ENCODE measurements at regions not wholly inside any gene's neighbourhood (a gene's known extent, or its start where the extent isn't known, plus 50 kb on each side); places are given as distances from the start of the nearest gene placed in this dataset.

DNA sequence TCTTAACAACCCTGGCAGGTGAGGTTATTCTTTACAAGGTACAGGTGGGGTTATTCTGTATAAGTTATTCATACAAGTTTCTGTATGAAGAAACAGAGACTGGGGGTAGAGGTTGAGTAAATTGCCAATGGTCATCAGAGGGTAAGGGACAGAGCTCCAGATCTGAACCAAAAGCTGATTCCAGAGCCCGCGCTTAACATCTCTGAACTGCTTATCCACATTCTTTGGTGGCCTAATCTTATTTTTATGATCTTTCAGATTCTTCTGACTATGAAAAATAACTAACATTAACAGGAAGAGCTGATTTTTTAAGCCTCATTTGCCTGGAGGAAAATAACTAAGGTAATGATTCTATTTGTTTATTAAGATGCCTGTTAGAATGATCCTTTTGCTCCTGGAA, 63.9 kb upstream of the BARHL2 start:
- BruUV-seq (replicated peaks), result no TSS peak
- FAIRE-seq, result no peak
- no peaks in the 10 kb centered on the region for H3K36me3 ChIP-seq (ENCODE audit: control insufficient read depth in 2 of 2, extremely low read depth in 1 of 2, insufficient read depth in 2 of 2, low read length in 2 of 2)
- no peak overlapping the region for H2AFZ ChIP-seq (ENCODE audit: low read depth, low read length)
- intact Hi-C loops (cut with micrococcal nuclease) (no loop called here), dilution Hi-C loops (cut with MboI; ENCODE audit: extremely low pct_ligation_motif_present, low sequenced_read_pairs) (no loop called here)
- H3K4me2 ChIP-seq (ENCODE audit: insufficient read depth, low read length), result no peak overlapping the region
- TF ChIP-seq POLR2AphosphoS5 (IDR thresholded peaks at IDR 0.05; ENCODE audit: insufficient read depth, low read depth, low read length) (no peak), JUN (IDR thresholded peaks at IDR 0.05; ENCODE audit: borderline replicate concordance, insufficient read depth, insufficient read length, low read depth) (no peak), EZH2 (IDR thresholded peaks at IDR 0.05; ENCODE audit: borderline replicate concordance, low read depth, low read length, severe bottlenecking) (no peak), MYC (IDR thresholded peaks at IDR 0.05; ENCODE audit: low read depth, low read length) (no peak), MAX (IDR thresholded peaks at IDR 0.05; ENCODE audit: insufficient read depth, insufficient read length) (no peak), GATA2 (IDR thresholded peaks at IDR 0.05; ENCODE audit: insufficient read depth, insufficient read length, low read depth, low read length) (no peak)
- TF ChIP-seq, protein P1, sequence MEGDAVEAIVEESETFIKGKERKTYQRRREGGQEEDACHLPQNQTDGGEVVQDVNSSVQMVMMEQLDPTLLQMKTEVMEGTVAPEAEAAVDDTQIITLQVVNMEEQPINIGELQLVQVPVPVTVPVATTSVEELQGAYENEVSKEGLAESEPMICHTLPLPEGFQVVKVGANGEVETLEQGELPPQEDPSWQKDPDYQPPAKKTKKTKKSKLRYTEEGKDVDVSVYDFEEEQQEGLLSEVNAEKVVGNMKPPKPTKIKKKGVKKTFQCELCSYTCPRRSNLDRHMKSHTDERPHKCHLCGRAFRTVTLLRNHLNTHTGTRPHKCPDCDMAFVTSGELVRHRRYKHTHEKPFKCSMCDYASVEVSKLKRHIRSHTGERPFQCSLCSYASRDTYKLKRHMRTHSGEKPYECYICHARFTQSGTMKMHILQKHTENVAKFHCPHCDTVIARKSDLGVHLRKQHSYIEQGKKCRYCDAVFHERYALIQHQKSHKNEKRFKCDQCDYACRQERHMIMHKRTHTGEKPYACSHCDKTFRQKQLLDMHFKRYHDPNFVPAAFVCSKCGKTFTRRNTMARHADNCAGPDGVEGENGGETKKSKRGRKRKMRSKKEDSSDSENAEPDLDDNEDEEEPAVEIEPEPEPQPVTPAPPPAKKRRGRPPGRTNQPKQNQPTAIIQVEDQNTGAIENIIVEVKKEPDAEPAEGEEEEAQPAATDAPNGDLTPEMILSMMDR (IDR thresholded peaks at IDR 0.05; ENCODE audit: extremely low read depth in 1 of 2, insufficient read depth in 1 of 2, low read depth in 1 of 2, low read length in 2 of 2), result no peak
- H3K27ac ChIP-seq (ENCODE audit: insufficient read depth, low read depth, low read length), result no peak overlapping the region
- no peak overlapping the region for H3K4me3 ChIP-seq (replicated peaks in 1 of 3; ENCODE audit: insufficient read depth in 1 of 3, low read depth in 1 of 3, low read length in 3 of 3)
- CTCF ChIA-PET, result no interaction called here
- H3K27me3 ChIP-seq (ENCODE audit: control insufficient read depth in 2 of 2, insufficient read depth in 2 of 2, low read length in 2 of 2), result no peaks in the 10 kb centered on the region
- no peaks in the 10 kb centered on the region for H3K9me3 ChIP-seq (replicated peaks; ENCODE audit: control insufficient read depth, insufficient read depth, low read length)
- H4K20me1 ChIP-seq (replicated peaks; ENCODE audit: control insufficient read depth, extremely low read depth, insufficient read depth, low read length), result no peaks in the 10 kb centered on the region
- H3K9me1 ChIP-seq (replicated peaks; ENCODE audit: control insufficient read depth, extremely low read depth, insufficient read depth, low read length), result no peaks in the 10 kb centered on the region
- no peaks in the 10 kb centered on the region for H3K79me2 ChIP-seq (ENCODE audit: control insufficient read depth, insufficient read depth, low read length)
- no peaks in the 10 kb centered on the region for H3K4me1 ChIP-seq (ENCODE audit: control insufficient read depth, extremely low read depth, insufficient read depth, low read length)
- no peak overlapping the region for H3K9ac ChIP-seq (replicated peaks; ENCODE audit: extremely low read depth, insufficient read depth, low read length)
- POLR2A ChIA-PET, result interaction anchor here (0.7 kb wide), 1 partner anchor 13 kb away, joined by 3 read pairs; no protein-coding TSS in a partner anchor
- no peak for DNase-seq (ENCODE audit: low read depth, low spot score)
